ENCODE measurements at regions not wholly inside any gene's neighbourhood (a gene's known extent, or its start where the extent isn't known, plus 50 kb on each side); places are given as distances from the start of the nearest gene placed in this dataset.
A peak's percentile ranks its signal among the peaks of the same experiment; 100 is the strongest.
"Not testable (repeated sequence)": the region's sequence is repeated elsewhere in the genome, so short reads cannot be mapped to it uniquely, and the experiment has no call there.

GRCh38 chr2:132332345-132333033 lies 84.1 kb upstream of the GPR39 start:
- not testable (repeated sequence) for DNase-seq

GRCh38 chr2:132337135-132337534 lies 79.5 kb upstream of the GPR39 start:
- not testable (repeated sequence) for DNase-seq

- DNase-seq: not testable (repeated sequence)
These were observed 78.8 kb upstream of the GPR39 start for GRCh38 chr2:132337844-132338243.

GRCh38 chr2:132347041-132347780 lies 69.4 kb upstream of the GPR39 start:
- DNase-seq: peak; percentile 31

- DNase-seq: peak; percentile 22
These were observed 67.4 kb upstream of the GPR39 start for GRCh38 chr2:132349092-132349687.

GRCh38 chr2:132351668-132352067 lies 64.9 kb upstream of the GPR39 start:
- DNase-seq: not testable (repeated sequence)

GRCh38 chr2:132352481-132353001 lies 64.1 kb upstream of the GPR39 start:
- peak; percentile 22 for DNase-seq

GRCh38 chr2:132353380-132353779 lies 63.2 kb upstream of the GPR39 start:
- DNase-seq: not testable (repeated sequence)

- DNase-seq: not testable (repeated sequence)
These were observed 55.6 kb upstream of the GPR39 start for GRCh38 chr2:132360964-132361363.

- not testable (repeated sequence) for DNase-seq
These were observed 55.1 kb upstream of the GPR39 start for GRCh38 chr2:132361498-132361897.

GRCh38 chr2:132363352-132363751 lies 53.3 kb upstream of the GPR39 start:
- DNase-seq: not testable (repeated sequence)

- DNase-seq: not testable (repeated sequence)
These were observed 50.6 kb upstream of the GPR39 start for GRCh38 chr2:132365963-132366362.

- no peak for DNase-seq
These were observed 50.0 kb upstream of the GPR39 start for GRCh38 chr2:132366421-132367180.

Measured in NCI-H1048 (cell line).